Hematopoietic multipotent progenitor cell treated with erythropoietin and hydrocortisone succinate and interleukin-3 and kit ligand, for 8 days (in vitro differentiated cells): ENCODE measurements at regions not wholly inside any gene's neighbourhood (a gene's known extent, or its start where the extent isn't known, plus 50 kb on each side); places are given as distances from the start of the nearest gene placed in this dataset.
"Not testable (repeated sequence)": the region's sequence is repeated elsewhere in the genome, so short reads cannot be mapped to it uniquely, and the experiment has no call there.

Source experiments
- DNase-seq: peaks from one replicate; pipeline ENCODE4 v3.0.0-alpha.2; 2015

- no peak for DNase-seq
These were observed 150.6 kb downstream of the TXNL1 start for GRCh38 chr18:56487801-56488200.

GRCh38 chr18:56483386-56483785 is 155.0 kb downstream of the TXNL1 start:
- no peak for DNase-seq

GRCh38 chr18:56482813-56483212 is 155.6 kb downstream of the TXNL1 start:
- not testable (repeated sequence) for DNase-seq

- DNase-seq = no peak
These were observed 156.6 kb downstream of the TXNL1 start for GRCh38 chr18:56481751-56482150.

GRCh38 chr18:56479841-56480240 is 158.6 kb downstream of the TXNL1 start:
- DNase-seq = no peak

DNA sequence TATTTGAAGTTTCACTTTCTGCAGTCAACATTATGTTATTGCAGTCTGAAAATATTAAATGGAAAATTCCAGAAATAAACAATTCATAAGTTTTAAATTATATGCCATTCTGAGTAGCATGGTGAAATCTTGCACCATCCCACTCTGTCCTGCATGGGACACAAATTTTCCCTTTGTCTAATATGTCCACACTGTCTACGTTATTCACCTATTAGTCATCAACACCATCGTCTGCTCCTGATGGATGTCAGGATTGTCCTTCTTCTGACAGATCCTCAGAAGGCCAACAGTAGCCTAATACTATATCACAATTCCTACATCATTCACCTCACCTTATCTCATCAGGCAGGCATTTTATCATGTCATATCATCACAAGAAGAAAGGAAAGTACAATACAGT is 163.1 kb downstream of the TXNL1 start:
- no peak for DNase-seq

DNA sequence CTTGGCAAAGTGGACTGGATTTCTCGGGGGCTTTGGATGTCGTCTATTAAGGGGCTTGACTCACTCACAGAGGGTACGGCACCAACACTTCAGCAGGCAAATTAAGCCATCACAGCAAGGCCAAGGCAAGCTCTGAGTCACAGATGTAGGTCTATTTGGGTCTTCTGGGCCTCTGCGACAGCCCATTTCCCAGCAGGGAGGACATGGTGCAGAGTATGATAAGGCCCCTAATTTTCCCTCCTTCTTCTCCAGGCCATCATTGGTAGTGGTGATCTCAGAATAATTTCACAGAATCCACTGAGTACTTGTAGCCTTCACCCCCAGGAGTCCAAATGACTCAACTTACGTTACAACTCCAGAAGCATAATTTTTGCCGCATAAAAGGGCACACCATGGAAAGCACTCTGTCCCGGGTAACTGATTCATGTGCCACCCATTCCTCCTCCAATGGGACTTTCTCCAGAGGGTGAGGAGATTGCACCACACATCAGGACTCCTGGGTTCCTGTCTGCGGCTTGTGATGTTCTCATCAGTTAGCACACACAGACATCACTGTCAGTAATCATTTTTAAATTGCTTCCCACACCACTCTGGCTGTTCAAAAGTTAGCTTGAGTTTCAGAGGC is 164.9 kb downstream of the TXNL1 start:
- DNase-seq = no peak

DNA sequence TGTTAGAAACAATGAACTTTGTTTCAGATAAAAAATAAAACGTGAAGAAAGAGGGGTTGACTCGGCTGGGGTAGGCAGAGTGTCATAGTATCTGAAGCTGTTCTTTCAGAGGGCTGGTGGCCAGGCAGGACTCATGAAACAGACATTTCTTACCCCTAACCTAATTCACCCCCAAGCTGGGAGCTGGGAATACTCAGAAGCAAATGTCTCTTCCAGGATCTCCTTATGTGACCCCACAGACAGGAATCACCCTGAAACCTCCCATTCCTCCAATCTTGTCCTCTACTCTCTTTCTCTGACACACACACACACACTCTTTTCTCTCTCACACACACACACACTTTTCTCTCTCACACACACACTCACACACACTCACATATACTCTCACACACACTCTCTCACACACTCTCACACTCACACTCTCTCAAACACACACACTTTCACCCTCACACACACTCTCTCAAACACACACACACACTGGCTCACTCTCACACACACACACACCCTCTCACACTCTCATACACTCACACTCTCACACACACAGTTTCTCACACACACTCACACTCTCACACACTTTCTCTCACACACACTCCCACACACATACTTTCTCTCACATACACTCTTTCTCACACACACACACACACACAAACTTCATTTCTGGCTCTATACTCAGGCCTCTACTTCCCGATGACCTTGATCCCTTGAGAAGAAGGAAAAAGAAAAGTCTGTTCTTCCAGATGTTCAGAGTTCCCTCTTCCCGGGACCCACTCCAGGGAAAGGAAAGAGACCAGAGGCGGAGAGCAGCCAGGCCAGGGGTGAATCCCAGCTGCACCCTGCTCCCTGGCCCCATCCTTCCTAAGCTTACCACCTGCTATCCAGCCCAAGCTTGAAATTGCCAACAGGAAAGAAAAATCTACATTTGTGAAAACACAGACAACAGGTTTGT is 167.7 kb downstream of the TXNL1 start:
- no peak for DNase-seq

GRCh38 chr18:56469582-56469981 is 168.8 kb downstream of the TXNL1 start:
- DNase-seq = no peak

GRCh38 chr18:56468396-56468795 is 170.0 kb downstream of the TXNL1 start:
- DNase-seq = peak; percentile 4

DNA sequence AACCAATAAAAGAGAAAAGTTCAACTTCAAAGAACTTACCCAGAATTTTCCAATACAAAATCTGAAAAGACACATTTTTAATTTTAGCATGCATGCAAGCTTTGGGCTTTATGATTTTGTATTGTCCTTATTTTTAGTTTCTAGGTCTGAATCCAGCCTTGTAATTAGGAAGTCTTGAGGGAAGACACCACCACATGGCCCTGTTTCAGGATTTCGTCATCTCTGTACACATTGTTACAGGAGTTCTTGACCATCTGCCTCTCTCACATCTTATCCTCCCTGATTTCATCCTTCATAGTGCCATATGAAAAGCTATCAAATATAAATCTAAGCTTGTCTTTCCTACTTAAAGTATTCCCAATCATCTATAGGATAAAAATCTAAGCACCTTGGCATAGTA is 176.1 kb downstream of the TXNL1 start:
- DNase-seq = no peak

DNA sequence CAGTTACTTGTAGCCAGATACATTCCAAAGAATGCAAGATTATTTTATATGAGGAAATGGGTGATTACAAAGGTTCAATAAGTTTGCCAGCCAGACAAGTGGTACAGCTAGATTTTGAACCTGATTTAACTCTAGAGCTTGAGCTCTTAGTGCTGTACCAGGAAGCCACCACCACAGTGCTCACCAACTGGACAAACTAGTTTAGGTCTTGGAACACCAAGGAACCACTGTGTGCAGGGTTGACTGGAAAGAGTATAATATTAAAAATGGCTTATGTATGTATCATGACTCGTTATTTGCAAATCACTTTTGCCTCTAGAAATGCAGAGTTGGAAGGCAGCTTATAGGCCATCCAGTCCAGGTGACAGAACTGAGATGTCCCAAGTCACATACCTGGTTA is 177.2 kb downstream of the TXNL1 start:
- DNase-seq = no peak

GRCh38 chr18:56460581-56460980 is 177.8 kb downstream of the TXNL1 start:
- no peak for DNase-seq

DNA sequence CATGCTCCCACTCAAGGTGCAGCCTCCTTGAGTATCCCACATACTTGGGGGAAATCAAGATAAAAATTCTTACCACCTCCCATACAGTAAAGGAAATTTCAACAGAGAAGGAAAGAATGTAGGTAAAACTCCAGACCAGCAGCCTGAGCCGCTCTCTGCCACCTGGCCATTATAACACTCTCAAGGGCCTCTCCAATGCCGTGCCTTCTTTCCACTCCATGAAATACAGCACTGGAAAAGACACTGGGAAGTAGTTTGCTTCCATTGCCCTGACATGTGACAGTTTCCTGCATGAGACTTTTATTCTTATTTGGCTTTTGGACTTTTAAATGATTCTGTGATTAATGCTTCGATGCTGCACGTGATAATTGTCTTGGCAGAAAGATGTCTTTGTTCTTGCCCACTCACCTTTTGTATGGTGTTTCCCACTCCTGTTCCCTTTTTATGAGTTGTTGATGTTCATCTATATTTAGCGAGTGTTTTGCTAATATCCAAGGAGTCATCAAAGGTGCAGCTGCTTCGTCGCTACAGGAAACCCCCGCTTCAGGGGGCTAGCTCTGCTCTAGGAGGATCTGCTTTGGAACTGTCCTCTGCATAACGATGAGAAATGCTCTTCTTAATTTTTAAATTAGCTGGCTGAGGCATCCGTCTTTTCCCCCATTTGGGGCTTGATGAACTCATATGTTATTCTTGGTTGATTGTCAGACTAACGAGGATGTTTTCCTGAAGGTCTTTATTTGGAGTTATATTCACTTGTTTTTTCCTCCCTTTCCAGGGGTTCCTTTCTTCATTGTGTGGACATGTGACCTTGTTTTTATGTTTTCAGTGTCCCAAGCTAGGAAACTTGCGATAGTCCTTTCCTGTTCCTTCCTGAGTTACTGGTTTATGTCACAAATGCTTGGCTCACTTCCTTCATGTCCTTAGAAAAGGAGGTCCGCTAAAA is 179.4 kb downstream of the TXNL1 start:
- no peak for DNase-seq

DNA sequence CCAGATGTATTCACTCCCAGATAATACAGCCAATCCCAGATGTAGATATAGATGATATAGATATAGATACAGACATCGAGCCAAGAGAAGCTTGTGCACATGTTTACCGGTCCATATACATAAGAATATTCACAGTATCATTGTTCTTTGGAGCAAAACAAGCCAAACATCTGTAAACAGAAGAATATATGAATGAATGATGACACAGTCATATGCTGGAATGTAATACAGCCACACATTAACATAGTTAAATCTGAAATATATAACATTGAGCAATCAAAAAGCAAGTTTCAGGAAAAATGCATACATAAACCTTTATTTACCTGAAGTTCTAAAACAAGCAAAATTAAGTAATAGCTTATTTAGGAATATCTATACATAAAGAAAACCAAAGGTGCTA is 182.5 kb downstream of the TXNL1 start:
- no peak for DNase-seq

DNA sequence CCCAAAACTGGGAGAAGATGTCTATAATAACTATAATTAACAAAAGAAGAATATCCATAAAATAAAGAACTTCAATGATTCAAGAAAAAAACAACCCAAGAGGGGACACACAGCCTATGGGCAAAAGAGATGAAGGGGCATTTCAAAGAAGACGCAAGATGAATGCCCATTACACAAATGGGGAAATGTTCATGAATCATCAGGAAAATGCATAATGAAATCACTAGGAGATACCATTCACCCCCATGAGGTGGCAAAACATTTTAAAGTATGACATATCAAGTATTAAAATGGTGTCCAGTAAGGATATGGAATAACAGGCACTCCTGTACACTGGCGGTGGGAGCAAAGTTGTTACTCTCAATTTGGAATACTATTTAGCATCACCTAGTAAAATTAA is 183.3 kb downstream of the TXNL1 start:
- no peak for DNase-seq

DNA sequence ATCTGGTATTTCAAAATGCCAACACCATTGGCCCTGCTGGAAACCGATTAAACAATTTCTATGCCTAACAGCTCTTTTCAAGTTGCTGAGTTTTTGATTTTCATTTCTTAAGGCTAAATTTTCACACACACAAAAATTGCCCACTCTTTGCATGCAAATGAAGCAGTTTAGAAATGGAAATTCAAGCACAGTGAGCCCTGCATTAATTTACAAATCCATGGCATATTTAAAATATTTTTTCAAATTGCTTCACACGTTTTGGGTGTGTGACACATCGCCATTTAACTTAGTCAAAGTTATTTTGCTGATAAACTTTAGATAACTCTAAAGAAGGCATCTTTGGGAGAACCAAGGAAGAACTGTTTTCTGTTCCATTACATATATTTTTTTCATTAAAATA is 184.8 kb downstream of the TXNL1 start:
- no peak for DNase-seq

GRCh38 chr18:56451188-56451587 is 187.2 kb downstream of the TXNL1 start:
- DNase-seq = no peak

DNA sequence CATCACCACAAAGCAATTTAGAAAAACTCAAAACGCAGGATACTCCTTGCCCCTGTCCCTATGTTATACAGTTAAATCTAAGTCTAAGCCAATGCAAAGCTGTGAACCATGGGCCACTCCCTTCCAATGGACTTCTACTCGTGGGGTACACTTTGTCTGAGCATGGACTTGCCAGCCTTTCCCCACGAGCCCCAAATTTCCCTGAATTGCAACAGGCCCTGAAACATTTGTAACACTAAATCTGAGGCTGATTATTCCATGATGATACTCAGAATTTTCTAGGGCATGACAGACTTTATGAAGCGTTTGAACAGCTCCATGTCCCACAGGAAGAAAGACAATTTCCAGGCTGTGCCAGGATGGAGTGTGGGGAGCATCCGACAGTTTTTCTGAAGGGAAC is 189.6 kb downstream of the TXNL1 start:
- no peak for DNase-seq

- DNase-seq = no peak
These were observed 193.0 kb downstream of the TXNL1 start for GRCh38 chr18:56445422-56445821.

GRCh38 chr18:56444201-56444600 is 194.2 kb downstream of the TXNL1 start:
- DNase-seq = no peak

DNA sequence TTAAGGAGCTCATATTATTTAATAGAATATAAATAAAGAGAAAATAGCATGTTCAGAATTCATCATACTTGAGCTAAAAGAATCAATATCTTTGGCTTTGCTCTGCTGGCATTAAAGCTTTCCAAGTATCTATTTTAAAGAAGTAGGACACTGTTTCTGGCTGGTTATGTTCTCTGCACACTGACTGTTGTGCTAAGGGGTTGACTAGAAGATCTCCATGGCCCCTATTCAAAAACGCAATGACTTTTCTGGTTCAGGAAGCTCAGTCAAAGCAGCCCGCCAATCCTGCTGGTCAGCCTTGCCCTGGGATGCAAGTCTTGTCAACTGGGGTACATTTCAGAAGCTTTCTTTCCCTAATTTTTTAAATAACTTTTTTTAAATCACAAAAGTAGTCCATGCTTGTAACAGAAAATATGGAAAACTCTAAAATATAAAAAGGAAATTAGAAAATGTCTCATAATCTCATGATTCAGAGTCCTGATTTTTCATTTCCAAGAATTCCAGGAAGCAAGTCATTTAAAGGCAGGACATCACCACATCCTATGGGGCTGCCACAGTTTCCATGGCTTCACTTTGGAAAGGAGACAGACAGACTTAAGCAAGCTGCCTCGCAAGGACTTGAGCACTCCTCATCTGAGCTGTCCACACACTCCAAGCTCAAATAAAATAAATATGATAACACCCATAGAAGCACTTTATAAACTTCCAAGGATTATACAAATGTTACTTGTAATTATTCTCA is 195.1 kb downstream of the TXNL1 start:
- no peak for DNase-seq

DNA sequence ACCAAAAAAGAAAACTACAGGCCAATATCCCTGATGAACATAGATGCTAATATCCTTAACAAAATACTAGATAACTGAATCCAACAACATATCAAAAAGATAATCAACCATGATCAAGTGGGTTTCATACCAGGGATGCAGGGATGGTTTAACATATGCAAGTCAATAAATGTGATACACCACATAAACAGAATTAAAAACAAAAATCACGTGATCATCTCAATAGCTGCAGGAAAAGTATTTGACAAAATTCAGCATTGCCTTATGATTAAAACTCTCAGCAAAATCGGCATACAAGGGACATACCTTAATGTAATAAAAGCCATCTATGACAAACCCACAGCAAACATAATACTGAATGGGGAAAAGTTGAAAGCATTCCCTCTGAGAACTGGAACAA is 199.9 kb downstream of the TXNL1 start:
- not testable (repeated sequence) for DNase-seq
